ENCODE measurements at regions not wholly inside any gene's neighbourhood (a gene's known extent, or its start where the extent isn't known, plus 50 kb on each side); places are given as distances from the start of the nearest gene placed in this dataset.

DNA sequence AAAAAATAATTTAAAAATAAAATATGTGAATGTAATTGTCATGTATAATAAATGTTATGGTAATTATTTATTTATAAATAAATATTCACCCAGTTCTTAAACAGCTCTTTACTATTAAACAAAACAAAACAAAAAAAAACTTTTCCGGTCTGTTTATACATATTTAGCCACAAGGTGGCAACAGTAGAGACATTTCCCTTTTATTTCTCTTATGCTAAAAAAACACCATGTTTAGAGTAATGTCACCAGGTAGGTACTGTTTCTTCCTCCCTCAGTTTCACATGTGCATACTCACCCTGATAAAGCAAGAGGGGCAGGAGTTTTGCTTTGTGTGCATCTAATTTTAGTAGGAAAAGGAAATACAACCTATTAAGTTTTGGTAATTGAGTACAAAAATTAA, 610.4 kb upstream of the IMPG1 start:
- no peak overlapping the region for H3K4me3 ChIP-seq (ENCODE audit: low read length in 2 of 2)
- no peak overlapping the region for H3K27ac ChIP-seq (replicated peaks; ENCODE audit: low read length)
- H2BK15ac ChIP-seq (ENCODE audit: low read length): no peak overlapping the region
- no peak overlapping the region for H2BK5ac ChIP-seq (ENCODE audit: low read length)
- no peak overlapping the region for H3K18ac ChIP-seq (ENCODE audit: low read length)
- no peak overlapping the region for H4K8ac ChIP-seq (ENCODE audit: low read depth, low read length)
- H2AFZ ChIP-seq (ENCODE audit: low read length): no peak overlapping the region
- no peak overlapping the region for H3K4me2 ChIP-seq (ENCODE audit: insufficient read depth, low read length, poor library complexity, severe bottlenecking)
- H3K23ac ChIP-seq (ENCODE audit: low read depth, low read length, poor library complexity): no peak overlapping the region
- no peaks in the 10 kb centered on the region for H3K36me3 ChIP-seq (replicated peaks in 1 of 2; ENCODE audit: control insufficient read depth in 2 of 2, insufficient read depth in 2 of 2, low read length in 2 of 2)
- H2BK120ac ChIP-seq (ENCODE audit: low read depth, low read length): no peak overlapping the region
- DNase-seq (ENCODE audit: low spot score): no peak
- H4K91ac ChIP-seq (ENCODE audit: low read depth, low read length, poor library complexity): no peak overlapping the region
- H3K9ac ChIP-seq (ENCODE audit: low read depth, low read length, poor library complexity): no peak overlapping the region
- H3K27me3 ChIP-seq (ENCODE audit: control insufficient read depth in 3 of 3, insufficient read depth in 3 of 3, low read depth in 1 of 3, low read length in 3 of 3): no peaks in the 10 kb centered on the region
- WGBS, 2 donors (ENCODE audit: extremely low coverage in 2 of 2, insufficient read length in 2 of 2, insufficient replicate concordance in 1 of 2): no CpG with 5 or more reads among the region's 1 CpG
- no peak overlapping the region for H2AK5ac ChIP-seq (ENCODE audit: low read depth, low read length)
- no peaks in the 10 kb centered on the region for H3K79me1 ChIP-seq (ENCODE audit: low read depth, low read length)
- H3K4ac ChIP-seq (ENCODE audit: low read length): no peak overlapping the region
- H3K9me3 ChIP-seq (replicated peaks in 1 of 2; ENCODE audit: control insufficient read depth in 2 of 2, insufficient read depth in 1 of 2, low read depth in 1 of 2, low read length in 2 of 2): no peaks in the 10 kb centered on the region
- H3K14ac ChIP-seq (ENCODE audit: low read length): no peak overlapping the region
- H2BK12ac ChIP-seq (ENCODE audit: low read length): no peak overlapping the region
- peaks cover 0 to 2% of the 10 kb centered on the region in 2 donors for H3K4me1 ChIP-seq (ENCODE audit: control insufficient read depth in 2 of 2, insufficient read depth in 1 of 2, low read depth in 1 of 2, low read length in 2 of 2)

DNA sequence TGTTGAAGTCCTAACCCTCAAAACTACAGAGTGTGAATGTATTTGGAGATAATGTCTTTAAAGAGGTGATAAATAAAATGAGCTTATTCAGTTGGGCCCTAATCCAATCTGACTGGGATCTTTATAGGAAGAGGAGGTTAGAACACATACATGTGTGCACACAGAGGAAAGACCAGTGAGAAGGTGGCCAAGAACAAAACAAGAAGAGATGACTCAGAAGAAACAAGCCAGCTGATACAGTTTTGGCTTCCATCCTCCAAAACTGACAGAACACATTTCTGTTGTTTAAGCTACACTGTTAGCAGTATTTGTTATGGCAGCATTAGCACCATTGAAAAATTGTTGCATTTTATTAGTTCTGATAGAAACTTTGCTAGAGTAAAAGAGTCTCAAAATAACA, 609.3 kb upstream of the IMPG1 start:
- Histone ChIP-seq H3K4me2 (ENCODE audit: insufficient read depth, low read length, poor library complexity, severe bottlenecking) (no peak overlapping the region), H3K79me1 (ENCODE audit: low read depth, low read length) (no peaks in the 10 kb centered on the region), H3K36me3 (replicated peaks in 1 of 2; ENCODE audit: control insufficient read depth in 2 of 2, insufficient read depth in 2 of 2, low read length in 2 of 2) (no peaks in the 10 kb centered on the region), H2BK120ac (ENCODE audit: low read depth, low read length) (no peak overlapping the region), H3K14ac (ENCODE audit: low read length) (no peak overlapping the region), H3K9ac (ENCODE audit: low read depth, low read length, poor library complexity) (no peak overlapping the region), H3K4me3 (ENCODE audit: low read length in 2 of 2) (no peak overlapping the region), H3K23ac (ENCODE audit: low read depth, low read length, poor library complexity) (no peak overlapping the region), H2AFZ (ENCODE audit: low read length) (no peak overlapping the region), H2AK5ac (ENCODE audit: low read depth, low read length) (no peak overlapping the region), H3K4me1 (ENCODE audit: control insufficient read depth in 2 of 2, insufficient read depth in 1 of 2, low read depth in 1 of 2, low read length in 2 of 2) (peaks cover 0 to 2% of the 10 kb centered on the region in 2 donors), H4K91ac (ENCODE audit: low read depth, low read length, poor library complexity) (no peak overlapping the region), H2BK5ac (ENCODE audit: low read length) (no peak overlapping the region), H4K8ac (ENCODE audit: low read depth, low read length) (no peak overlapping the region), H3K9me3 (replicated peaks in 1 of 2; ENCODE audit: control insufficient read depth in 2 of 2, insufficient read depth in 1 of 2, low read depth in 1 of 2, low read length in 2 of 2) (no peaks in the 10 kb centered on the region), H3K4ac (ENCODE audit: low read length) (no peak overlapping the region), H3K27ac (replicated peaks; ENCODE audit: low read length) (no peak overlapping the region), H3K27me3 (ENCODE audit: control insufficient read depth in 3 of 3, insufficient read depth in 3 of 3, low read depth in 1 of 3, low read length in 3 of 3) (no peaks in the 10 kb centered on the region), H3K18ac (ENCODE audit: low read length) (no peak overlapping the region), H2BK12ac (ENCODE audit: low read length) (no peak overlapping the region), H2BK15ac (ENCODE audit: low read length) (no peak overlapping the region)
- DNase-seq (ENCODE audit: low spot score): no peak

DNA sequence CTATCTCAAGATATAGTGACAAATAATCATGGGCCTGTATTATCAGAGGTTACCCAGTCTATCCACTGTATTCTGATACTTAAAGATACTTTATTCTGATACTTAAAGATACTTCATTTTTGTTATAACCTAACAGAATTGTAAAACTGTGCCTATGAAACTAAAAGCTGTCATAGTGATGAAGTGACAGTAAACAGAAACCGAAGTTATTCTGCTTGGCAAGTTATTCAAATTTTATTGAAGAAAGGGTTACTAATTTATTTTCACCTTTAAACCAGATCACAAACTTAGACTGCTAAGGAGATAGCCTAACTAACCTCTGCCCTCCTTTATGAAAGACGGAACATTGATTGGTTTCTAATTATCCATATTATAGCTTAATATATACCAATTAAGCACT, 604.6 kb upstream of the IMPG1 start:
- Histone ChIP-seq H2BK120ac (ENCODE audit: low read depth, low read length) (no peak overlapping the region), H2BK15ac (ENCODE audit: low read length) (no peak overlapping the region), H3K18ac (ENCODE audit: low read length) (no peak overlapping the region), H3K4ac (ENCODE audit: low read length) (no peak overlapping the region), H2BK12ac (ENCODE audit: low read length) (no peak overlapping the region), H3K27me3 (ENCODE audit: control insufficient read depth in 3 of 3, insufficient read depth in 3 of 3, low read depth in 1 of 3, low read length in 3 of 3) (no peaks in the 10 kb centered on the region), H2AK5ac (ENCODE audit: low read depth, low read length) (no peak overlapping the region), H3K27ac (replicated peaks; ENCODE audit: low read length) (no peak overlapping the region), H3K4me2 (ENCODE audit: insufficient read depth, low read length, poor library complexity, severe bottlenecking) (no peak overlapping the region), H4K91ac (ENCODE audit: low read depth, low read length, poor library complexity) (no peak overlapping the region), H3K36me3 (replicated peaks in 1 of 2; ENCODE audit: control insufficient read depth in 2 of 2, insufficient read depth in 2 of 2, low read length in 2 of 2) (no peaks in the 10 kb centered on the region), H3K14ac (ENCODE audit: low read length) (no peak overlapping the region), H3K9ac (ENCODE audit: low read depth, low read length, poor library complexity) (no peak overlapping the region), H2BK5ac (ENCODE audit: low read length) (no peak overlapping the region), H4K8ac (ENCODE audit: low read depth, low read length) (no peak overlapping the region), H3K9me3 (replicated peaks in 1 of 2; ENCODE audit: control insufficient read depth in 2 of 2, insufficient read depth in 1 of 2, low read depth in 1 of 2, low read length in 2 of 2) (no peaks in the 10 kb centered on the region), H3K4me3 (ENCODE audit: low read length in 2 of 2) (no peak overlapping the region), H3K79me1 (ENCODE audit: low read depth, low read length) (no peaks in the 10 kb centered on the region), H3K23ac (ENCODE audit: low read depth, low read length, poor library complexity) (no peak overlapping the region), H2AFZ (ENCODE audit: low read length) (no peak overlapping the region), H3K4me1 (ENCODE audit: control insufficient read depth in 2 of 2, insufficient read depth in 1 of 2, low read depth in 1 of 2, low read length in 2 of 2) (no peaks in the 10 kb centered on the region)
- DNase-seq (ENCODE audit: low spot score): no peak
- WGBS, 2 donors (ENCODE audit: extremely low coverage in 2 of 2, insufficient read length in 2 of 2, insufficient replicate concordance in 1 of 2): no CpG with 5 or more reads among the region's 2 CpGs

DNA sequence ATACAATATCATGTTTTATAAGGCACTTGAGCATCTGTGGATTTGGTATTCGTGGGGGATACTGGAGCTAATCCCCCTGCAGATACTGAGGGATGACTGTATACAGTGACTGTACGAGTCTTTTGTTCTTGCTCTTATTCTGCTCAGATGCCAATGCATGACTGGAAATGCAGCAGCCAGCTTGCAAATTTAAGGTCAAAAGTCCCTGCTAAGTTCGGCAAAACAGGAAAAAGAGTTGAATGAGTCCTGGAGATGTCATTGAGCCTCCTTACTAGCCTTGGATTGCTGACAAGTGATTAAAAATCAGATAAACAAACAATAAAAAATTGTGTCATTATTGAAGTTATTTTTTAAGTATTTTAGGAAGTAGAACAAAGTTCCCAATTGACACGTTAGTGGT, 599.3 kb upstream of the IMPG1 start:
- Histone ChIP-seq H3K14ac (ENCODE audit: low read length) (no peak overlapping the region), H2BK15ac (ENCODE audit: low read length) (no peak overlapping the region), H3K27me3 (ENCODE audit: control insufficient read depth in 3 of 3, insufficient read depth in 3 of 3, low read depth in 1 of 3, low read length in 3 of 3) (no peaks in the 10 kb centered on the region), H3K4me2 (ENCODE audit: insufficient read depth, low read length, poor library complexity, severe bottlenecking) (no peak overlapping the region), H4K8ac (ENCODE audit: low read depth, low read length) (no peak overlapping the region), H3K4me1 (ENCODE audit: control insufficient read depth in 2 of 2, insufficient read depth in 1 of 2, low read depth in 1 of 2, low read length in 2 of 2) (no peaks in the 10 kb centered on the region), H2AK5ac (ENCODE audit: low read depth, low read length) (no peak overlapping the region), H3K36me3 (replicated peaks in 1 of 2; ENCODE audit: control insufficient read depth in 2 of 2, insufficient read depth in 2 of 2, low read length in 2 of 2) (no peaks in the 10 kb centered on the region), H3K23ac (ENCODE audit: low read depth, low read length, poor library complexity) (no peak overlapping the region), H3K9ac (ENCODE audit: low read depth, low read length, poor library complexity) (no peak overlapping the region), H3K4me3 (ENCODE audit: low read length in 2 of 2) (no peak overlapping the region), H3K9me3 (replicated peaks in 1 of 2; ENCODE audit: control insufficient read depth in 2 of 2, insufficient read depth in 1 of 2, low read depth in 1 of 2, low read length in 2 of 2) (no peaks in the 10 kb centered on the region), H2AFZ (ENCODE audit: low read length) (no peak overlapping the region), H2BK5ac (ENCODE audit: low read length) (no peak overlapping the region), H3K18ac (ENCODE audit: low read length) (no peak overlapping the region), H3K27ac (replicated peaks; ENCODE audit: low read length) (no peak overlapping the region), H2BK120ac (ENCODE audit: low read depth, low read length) (no peak overlapping the region), H4K91ac (ENCODE audit: low read depth, low read length, poor library complexity) (no peak overlapping the region), H3K4ac (ENCODE audit: low read length) (no peak overlapping the region), H2BK12ac (ENCODE audit: low read length) (no peak overlapping the region), H3K79me1 (ENCODE audit: low read depth, low read length) (no peaks in the 10 kb centered on the region)
- no CpG with 5 or more reads among the region's 4 CpGs for WGBS, 2 donors (ENCODE audit: extremely low coverage in 2 of 2, insufficient read length in 2 of 2, insufficient replicate concordance in 1 of 2)
- DNase-seq (ENCODE audit: low spot score): no peak

All from neuronal stem cell (in vitro differentiated cells).